Liver (tissue), 8 donors: ENCODE measurements at regions not wholly inside any gene's neighbourhood (a gene's known extent, or its start where the extent isn't known, plus 50 kb on each side); places are given as distances from the start of the nearest gene placed in this dataset.

Source experiments
- DNase-seq: peaks from one replicate; pipeline ENCODE4 v3.0.0-alpha.2; 2017; ENCODE audit warnings: low spot score
- H3K27ac ChIP-seq, 2 donors: one replicate each; pipeline ENCODE4 v1.7.0; 2013; ENCODE audit warnings: inconsistent platforms in 2 of 2, low read length in 2 of 2, control low read depth in 1 of 2, low read depth in 1 of 2, mild to moderate bottlenecking in 1 of 2
- H3K27me3 ChIP-seq, 4 donors: one replicate each; pipeline versions ENCODE4 v1.6.1 to v1.7.0; 2013; ENCODE audit warnings: low read length in 3 of 4, inconsistent platforms in 1 of 4, mild to moderate bottlenecking in 1 of 4, moderate library complexity in 1 of 4; ENCODE audit not compliant: control insufficient read depth in 4 of 4, insufficient read depth in 4 of 4
- H3K36me3 ChIP-seq, 4 donors: one replicate each; pipeline versions ENCODE4 v1.6.1 to v1.7.0; 2013; ENCODE audit warnings: low read length in 3 of 4, mild to moderate bottlenecking in 3 of 4, low read depth in 1 of 4, moderate library complexity in 1 of 4; ENCODE audit not compliant: control insufficient read depth in 4 of 4, insufficient read depth in 3 of 4
- H3K4me1 ChIP-seq, 4 donors: one replicate each; pipeline versions ENCODE4 v1.6.1 to v1.7.0; 2013; ENCODE audit warnings: low read length in 3 of 4, mild to moderate bottlenecking in 3 of 4, moderate library complexity in 1 of 4; ENCODE audit not compliant: control insufficient read depth in 4 of 4, insufficient read depth in 4 of 4
- H3K4me3 ChIP-seq, 3 donors: one replicate each; pipeline versions ENCODE4 v1.6.1 to v1.7.0; 2013; ENCODE audit warnings: low read length in 3 of 3, control low read depth in 1 of 3, low read depth in 1 of 3, mild to moderate bottlenecking in 1 of 3
- H3K9ac ChIP-seq, 2 donors: one replicate each; pipeline ENCODE4 v1.7.0; 2013; ENCODE audit warnings: low read length in 2 of 2, mild to moderate bottlenecking in 2 of 2, moderate library complexity in 2 of 2, control low read depth in 1 of 2, low read depth in 1 of 2
- H3K9me3 ChIP-seq, 4 donors: one replicate each; pipeline versions ENCODE4 v1.6.1 to v1.7.0; 2013; ENCODE audit warnings: low read length in 3 of 4; ENCODE audit not compliant: control insufficient read depth in 4 of 4
- FOXA1 ChIP-seq: IDR thresholded peaks from 2 replicates; pipeline ENCODE4 v1.6.1; 2016; ENCODE audit warnings: antibody characterized with exemption
- HNF4A ChIP-seq, 2 donors: conservative IDR thresholded peaks; 2 replicates each; pipeline ENCODE4 v1.6.1; 2016; ENCODE audit warnings: antibody characterized with exemption in 2 of 2, mild to moderate bottlenecking in 2 of 2
- JUND ChIP-seq, 2 donors: IDR thresholded peaks; 2 replicates each; pipeline ENCODE4 v1.6.1; 2016; ENCODE audit warnings: antibody characterized with exemption in 2 of 2
- REST ChIP-seq: IDR thresholded peaks from 2 replicates; pipeline ENCODE4 v1.6.1; 2016; ENCODE audit warnings: antibody characterized with exemption, mild to moderate bottlenecking
- RXRA ChIP-seq, 2 donors: IDR thresholded peaks; 2 replicates each; pipeline ENCODE4 v1.6.1; 2017 to 2018; ENCODE audit warnings: antibody characterized with exemption in 2 of 2, mild to moderate bottlenecking in 1 of 2
- SP1 ChIP-seq: IDR thresholded peaks from 2 replicates; pipeline ENCODE4 v1.6.1; 2018; ENCODE audit warnings: antibody characterized with exemption, mild to moderate bottlenecking
- TAF1 ChIP-seq: conservative IDR thresholded peaks from 2 replicates; pipeline ENCODE4 v1.6.1; 2016; ENCODE audit warnings: antibody characterized with exemption, mild to moderate bottlenecking
- ZBTB33 ChIP-seq: IDR thresholded peaks from 2 replicates; pipeline ENCODE4 v1.6.1; 2016; ENCODE audit warnings: antibody characterized with exemption
- WGBS: extraction: QIAGEN DNeasy Blood & Tissue Kit; methylation state at CpG from one replicate; pipeline ENCODE4 v1.1.7; 2013; 5-methylcytosine and 5-hydroxymethylcytosine counted together
- TF ChIP-seq, protein P1 (sequence below): IDR thresholded peaks from 2 replicates; pipeline ENCODE4 v1.6.1; 2016; ENCODE audit warnings: antibody characterized with exemption
- TF ChIP-seq, protein P2 (sequence below): fragments of 150-350 bp; IDR thresholded peaks from 2 replicates; pipeline ENCODE4 v1.5.1; 2017; ENCODE audit warnings: improper control_type of control experiment, low read depth, low read length; ENCODE audit not compliant: missing input control
- donor health status: healthy.
- donor health status: healthy.
- donor health status: healthy.
- donor health status: healthy.
- donor health status: healthy.

GRCh38 chr10:131636841-131637724 is 263.7 kb upstream of the PPP2R2D start:
- Histone ChIP-seq H3K9me3 (peaks cover 0 to 8% (median 1%) of the 10 kb centered on the region in 4 donors), H3K36me3 (no peaks in the 10 kb centered on the region), H3K27ac (no peak overlapping the region), H3K27me3 (peaks cover 0 to 3% (median 2%) of the 10 kb centered on the region in 4 donors), H3K4me3 (no peak overlapping the region), H3K4me1 (no peaks in the 10 kb centered on the region), H3K9ac (no peak overlapping the region)
- 84% methylated on average over 23 of the region's 23 CpGs for WGBS
- no peak for DNase-seq
- TF ChIP-seq FOXA1 (no peak), ZBTB33 (no peak), SP1 (no peak), RXRA (IDR thresholded peaks at IDR 0.05) (no peak), HNF4A (conservative IDR thresholded peaks at IDR 0.05) (no peak), TAF1 (no peak), REST (no peak)
- TF ChIP-seq, protein P1, sequence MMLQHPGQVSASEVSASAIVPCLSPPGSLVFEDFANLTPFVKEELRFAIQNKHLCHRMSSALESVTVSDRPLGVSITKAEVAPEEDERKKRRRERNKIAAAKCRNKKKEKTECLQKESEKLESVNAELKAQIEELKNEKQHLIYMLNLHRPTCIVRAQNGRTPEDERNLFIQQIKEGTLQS: no peak
- TF ChIP-seq, protein P2, sequence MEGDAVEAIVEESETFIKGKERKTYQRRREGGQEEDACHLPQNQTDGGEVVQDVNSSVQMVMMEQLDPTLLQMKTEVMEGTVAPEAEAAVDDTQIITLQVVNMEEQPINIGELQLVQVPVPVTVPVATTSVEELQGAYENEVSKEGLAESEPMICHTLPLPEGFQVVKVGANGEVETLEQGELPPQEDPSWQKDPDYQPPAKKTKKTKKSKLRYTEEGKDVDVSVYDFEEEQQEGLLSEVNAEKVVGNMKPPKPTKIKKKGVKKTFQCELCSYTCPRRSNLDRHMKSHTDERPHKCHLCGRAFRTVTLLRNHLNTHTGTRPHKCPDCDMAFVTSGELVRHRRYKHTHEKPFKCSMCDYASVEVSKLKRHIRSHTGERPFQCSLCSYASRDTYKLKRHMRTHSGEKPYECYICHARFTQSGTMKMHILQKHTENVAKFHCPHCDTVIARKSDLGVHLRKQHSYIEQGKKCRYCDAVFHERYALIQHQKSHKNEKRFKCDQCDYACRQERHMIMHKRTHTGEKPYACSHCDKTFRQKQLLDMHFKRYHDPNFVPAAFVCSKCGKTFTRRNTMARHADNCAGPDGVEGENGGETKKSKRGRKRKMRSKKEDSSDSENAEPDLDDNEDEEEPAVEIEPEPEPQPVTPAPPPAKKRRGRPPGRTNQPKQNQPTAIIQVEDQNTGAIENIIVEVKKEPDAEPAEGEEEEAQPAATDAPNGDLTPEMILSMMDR: no peak

DNA sequence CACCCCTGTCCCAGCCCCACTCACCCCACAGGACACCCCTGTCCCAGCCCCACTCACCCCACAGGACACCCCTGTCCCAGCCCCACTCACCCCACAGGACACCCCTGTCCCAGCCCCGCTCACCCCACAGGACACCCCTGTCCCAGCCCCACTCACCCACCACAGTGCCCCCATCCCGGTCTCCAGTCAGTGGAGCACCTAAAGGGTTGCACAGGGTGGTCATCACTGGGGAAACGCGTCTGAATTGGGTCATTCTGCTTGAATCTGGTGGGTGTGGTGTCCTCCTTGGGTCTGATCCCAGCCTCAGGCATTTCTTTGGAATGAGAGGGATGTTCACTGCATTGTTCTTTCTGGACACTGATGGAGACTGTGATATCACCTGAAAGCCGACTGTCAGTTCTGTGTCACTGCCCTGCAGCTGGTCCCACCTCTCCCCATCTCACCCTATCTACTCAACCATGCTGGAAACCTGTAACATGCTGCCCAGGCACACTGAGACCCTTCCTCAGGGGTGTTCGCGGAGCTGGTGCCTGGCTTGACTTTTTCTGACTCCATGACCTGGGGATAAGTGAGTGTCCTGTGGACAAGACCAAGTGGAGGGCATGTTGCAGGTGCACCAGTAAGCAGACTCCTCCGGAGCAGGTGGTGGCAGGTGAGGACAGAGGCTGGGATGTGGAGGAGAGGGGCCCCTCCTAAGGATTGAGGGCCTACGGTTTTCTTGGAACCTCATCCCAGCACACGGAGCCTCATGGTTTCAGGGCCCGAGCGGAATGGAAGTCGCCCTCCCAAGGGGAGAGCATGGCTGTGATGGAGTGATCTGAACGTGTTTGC is 262.5 kb upstream of the PPP2R2D start:
- WGBS: 92% methylated on average over 14 of the region's 14 CpGs
- no peak for DNase-seq
- Histone ChIP-seq H3K9me3 (peaks cover 0 to 8% (median 1%) of the 10 kb centered on the region in 4 donors), H3K4me1 (no peaks in the 10 kb centered on the region), H3K27ac (no peak overlapping the region), H3K27me3 (peaks cover 0 to 3% (median 2%) of the 10 kb centered on the region in 4 donors), H3K36me3 (no peaks in the 10 kb centered on the region), H3K4me3 (no peak overlapping the region), H3K9ac (no peak overlapping the region)
- TF ChIP-seq RXRA (IDR thresholded peaks at IDR 0.05) (no peak), JUND (IDR thresholded peaks at IDR 0.05) (no peak)
